Activated CD4-positive, alpha-beta T cell treated with anti-CD3 and anti-CD28 coated beads, Interleukin-10, Interleukin-2, amounts not matched to agents 100 ng/mL and 50 ng/mL, durations not matched to agents 16 hours and 8 hours (primary cell): ENCODE measurements at regions not wholly inside any gene's neighbourhood (a gene's known extent, or its start where the extent isn't known, plus 50 kb on each side); places are given as distances from the start of the nearest gene placed in this dataset.

Experiments
- DNase-seq: peaks from one replicate; pipeline ENCODE4 v3.0.0-alpha.2; 2020

GRCh38 chr2:145832681-145833080 lies 1312.8 kb upstream of the ZEB2 start:
- DNase-seq, result no peak

GRCh38 chr2:145829931-145830330 lies 1310.0 kb upstream of the ZEB2 start:
- DNase-seq, result no peak

GRCh38 chr2:145827235-145827634 lies 1307.3 kb upstream of the ZEB2 start:
- no peak for DNase-seq

- no peak for DNase-seq
Measured at GRCh38 chr2:145824384-145824783, 1304.5 kb upstream of the ZEB2 start.

GRCh38 chr2:145822892-145823534 lies 1303.1 kb upstream of the ZEB2 start:
- DNase-seq, result no peak

GRCh38 chr2:145820651-145821050 lies 1300.7 kb upstream of the ZEB2 start:
- no peak for DNase-seq

GRCh38 chr2:145818890-145819504 lies 1299.1 kb upstream of the ZEB2 start:
- no peak for DNase-seq

- DNase-seq, result no peak
Measured at GRCh38 chr2:145815933-145816332, 1296.0 kb upstream of the ZEB2 start.

- no peak for DNase-seq
Measured at GRCh38 chr2:145813481-145813880, 1293.6 kb upstream of the ZEB2 start.

- no peak for DNase-seq
Measured at GRCh38 chr2:145812165-145812554, 1292.2 kb upstream of the ZEB2 start.

- no peak for DNase-seq
Measured at GRCh38 chr2:145811276-145812164, 1291.6 kb upstream of the ZEB2 start.

- no peak for DNase-seq
Measured at GRCh38 chr2:145807968-145808367, 1288.0 kb upstream of the ZEB2 start.

GRCh38 chr2:145807554-145807953 lies 1287.6 kb upstream of the ZEB2 start:
- no peak for DNase-seq

- no peak for DNase-seq
Measured at GRCh38 chr2:145806546-145806945, 1286.6 kb upstream of the ZEB2 start.

- DNase-seq, result no peak
Measured at GRCh38 chr2:145802133-145802532, 1282.2 kb upstream of the ZEB2 start.

- DNase-seq, result no peak
Measured at GRCh38 chr2:145801210-145801609, 1281.3 kb upstream of the ZEB2 start.

GRCh38 chr2:145800151-145801091 lies 1280.5 kb upstream of the ZEB2 start:
- no peak for DNase-seq

- DNase-seq, result no peak
Measured at GRCh38 chr2:145799595-145800108, 1279.7 kb upstream of the ZEB2 start.

GRCh38 chr2:145798419-145798818 lies 1278.5 kb upstream of the ZEB2 start:
- DNase-seq, result no peak

GRCh38 chr2:145797692-145798091 lies 1277.8 kb upstream of the ZEB2 start:
- DNase-seq, result no peak

- no peak for DNase-seq
Measured at GRCh38 chr2:145792745-145793144, 1272.8 kb upstream of the ZEB2 start.

- DNase-seq, result no peak
Measured at GRCh38 chr2:145789636-145790035, 1269.7 kb upstream of the ZEB2 start.
